DMS153 treated with DMSO at 0.1 percent for 48 hours (cell line): ENCODE measurements at regions not wholly inside any gene's neighbourhood (a gene's known extent, or its start where the extent isn't known, plus 50 kb on each side); places are given as distances from the start of the nearest gene placed in this dataset.
"Not testable (repeated sequence)": the region's sequence is repeated elsewhere in the genome, so short reads cannot be mapped to it uniquely, and the experiment has no call there.

Experiments
- DNase-seq: peaks from one replicate; lab custom pipeline; 2025; ENCODE audit not compliant: unreplicated experiment; lab: John Stamatoyannopoulos, UW

DNA sequence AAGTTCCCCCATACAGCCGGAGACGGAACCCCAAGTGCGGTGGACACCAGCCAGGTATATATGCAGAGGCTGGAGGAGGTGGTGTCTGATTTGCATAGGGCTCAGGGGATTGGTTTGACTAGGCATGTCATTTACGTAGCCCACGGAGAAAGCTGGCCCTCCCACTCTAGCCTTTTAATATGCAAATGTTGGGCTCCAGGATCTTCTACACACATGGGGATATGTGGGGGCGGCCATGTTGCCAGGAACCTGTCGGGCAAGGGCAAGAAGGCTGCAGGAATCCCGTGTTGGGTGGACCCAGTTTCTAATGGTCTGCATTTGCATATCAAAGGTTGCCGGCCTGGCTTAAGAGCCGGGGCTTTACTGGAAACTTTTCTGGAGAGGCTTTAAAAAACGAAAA is 57.4 kb downstream of the FTHL17 start:
- not testable (repeated sequence) for DNase-seq

DNA sequence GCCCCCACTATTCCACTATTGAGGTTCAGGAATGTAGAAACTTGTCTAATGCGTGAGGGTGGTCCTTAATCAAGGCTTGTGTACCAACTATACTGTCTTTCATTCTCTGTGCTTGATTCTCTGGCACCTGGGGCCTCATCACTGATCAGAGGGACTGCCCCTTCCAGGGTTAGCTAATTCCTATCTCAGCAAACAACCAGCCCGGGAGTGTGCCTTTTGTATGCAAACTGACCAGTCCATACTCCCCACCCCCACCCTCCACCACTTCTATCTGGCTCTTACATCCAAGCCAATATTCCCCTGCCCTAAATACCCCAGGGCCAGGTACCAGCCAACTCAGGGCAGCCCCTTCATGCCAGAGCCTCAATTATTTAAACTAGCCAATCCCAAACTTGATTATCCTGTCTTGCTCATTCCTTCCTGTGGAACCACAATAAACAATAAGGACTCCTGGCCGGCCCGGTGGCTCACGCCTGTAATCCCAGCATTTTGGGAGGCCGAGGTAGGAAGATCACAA is 59.3 kb downstream of the FTHL17 start:
- no peak for DNase-seq

DNA sequence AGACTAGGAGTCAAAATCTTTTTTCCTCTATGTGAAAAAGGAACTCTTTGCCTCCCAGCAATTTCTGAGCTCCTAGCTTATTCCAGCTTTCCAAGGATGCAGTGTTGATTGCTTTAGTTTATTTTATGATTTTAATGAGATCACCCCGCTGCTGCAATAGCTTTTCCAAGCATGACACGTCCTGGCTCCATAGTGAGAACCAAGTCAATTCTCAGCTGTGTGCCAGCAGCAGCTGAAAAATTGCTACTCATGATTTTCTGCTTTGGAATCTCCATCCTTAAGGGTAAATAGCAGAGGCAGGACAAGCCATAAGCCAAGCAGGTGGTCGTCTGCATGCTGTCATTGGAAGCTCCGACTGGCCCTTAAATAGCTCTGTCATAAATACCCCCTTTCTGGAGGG is 64.5 kb downstream of the FTHL17 start:
- no peak for DNase-seq

DNA sequence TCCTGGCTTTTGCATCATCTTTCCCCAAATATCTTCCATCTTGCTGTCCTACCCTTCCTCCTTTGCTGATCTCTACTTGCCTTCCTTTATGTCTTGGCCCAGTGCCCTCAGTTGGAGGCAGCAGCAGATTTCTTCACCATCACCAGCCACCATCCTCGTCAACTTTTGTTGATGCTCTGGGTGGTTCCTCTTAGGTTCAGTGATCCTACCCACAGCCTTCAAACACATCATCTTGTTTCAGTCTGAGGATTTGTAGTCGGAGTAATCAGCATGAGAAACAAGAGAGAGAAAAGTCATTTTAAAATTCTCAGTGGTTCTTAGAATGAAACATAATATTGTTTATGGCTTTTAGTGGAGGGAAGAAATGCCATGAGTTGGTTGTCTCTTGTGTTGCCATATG is 65.8 kb downstream of the FTHL17 start:
- no peak for DNase-seq

DNA sequence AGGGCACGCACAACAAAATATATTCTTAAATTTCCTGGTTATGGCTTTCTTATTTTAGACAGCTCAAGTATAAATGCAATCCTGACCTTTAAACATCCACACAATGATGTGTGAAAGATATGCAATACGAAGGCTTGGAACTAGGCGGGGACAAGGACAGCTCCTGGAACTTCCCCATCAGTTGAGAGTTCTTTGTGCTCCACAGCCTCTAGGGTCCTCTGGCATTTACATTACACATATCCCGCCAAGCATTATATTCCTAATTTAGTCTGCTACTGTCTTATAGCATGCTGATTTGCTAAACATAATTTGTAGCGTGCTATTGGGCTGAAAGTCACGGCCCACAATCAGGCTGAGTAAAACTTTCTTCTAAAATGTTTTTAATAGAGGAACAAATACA is 74.4 kb downstream of the FTHL17 start:
- DNase-seq, result no peak

DNA sequence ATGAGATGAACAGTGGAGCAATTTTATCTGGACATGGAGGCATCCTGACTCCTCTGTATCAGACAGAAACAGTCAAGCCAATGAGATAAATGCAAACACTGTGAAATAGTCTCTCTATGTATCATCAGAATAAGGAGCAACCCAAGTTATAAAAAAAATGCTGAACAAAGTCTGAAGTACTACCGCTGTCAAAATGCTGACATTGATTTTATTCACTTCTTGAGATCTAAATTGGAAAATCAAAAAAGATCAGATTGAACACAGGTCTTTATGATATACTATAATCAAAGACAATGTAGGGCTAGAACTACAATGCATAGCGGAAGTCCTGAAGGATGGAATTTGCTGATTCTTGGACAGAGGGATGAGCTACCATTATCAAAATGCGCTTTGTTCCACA is 76.1 kb downstream of the FTHL17 start:
- DNase-seq, result no peak

DNA sequence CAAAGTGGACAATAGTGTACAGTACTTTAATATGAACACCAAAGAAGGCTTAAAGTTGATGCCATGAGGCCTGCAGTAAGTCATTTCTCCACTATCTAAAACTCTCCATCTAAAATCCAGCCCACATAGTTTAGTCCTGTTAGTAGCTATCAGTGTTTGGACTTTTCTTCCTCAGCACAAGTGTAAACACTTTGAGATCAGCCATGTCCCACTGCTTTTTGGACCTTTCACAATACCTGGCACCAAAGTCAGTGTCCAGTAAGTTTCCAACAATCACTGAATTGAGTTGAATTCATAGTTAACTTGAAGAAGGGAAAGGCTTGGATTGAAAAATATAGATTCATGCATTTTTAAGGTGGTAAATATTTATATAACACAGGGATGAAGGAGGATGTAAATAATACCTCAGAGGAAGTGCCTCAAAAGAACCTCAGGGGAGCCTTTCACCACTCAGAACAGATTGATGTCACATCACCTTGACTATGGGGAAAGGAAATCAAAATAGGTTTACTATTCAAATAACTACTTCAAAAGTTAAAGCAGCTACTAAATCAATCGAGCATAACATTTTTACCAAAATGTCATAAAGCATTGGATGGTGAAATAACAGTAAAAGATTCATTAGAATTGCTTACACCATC is 76.7 kb downstream of the FTHL17 start:
- DNase-seq, result no peak

DNA sequence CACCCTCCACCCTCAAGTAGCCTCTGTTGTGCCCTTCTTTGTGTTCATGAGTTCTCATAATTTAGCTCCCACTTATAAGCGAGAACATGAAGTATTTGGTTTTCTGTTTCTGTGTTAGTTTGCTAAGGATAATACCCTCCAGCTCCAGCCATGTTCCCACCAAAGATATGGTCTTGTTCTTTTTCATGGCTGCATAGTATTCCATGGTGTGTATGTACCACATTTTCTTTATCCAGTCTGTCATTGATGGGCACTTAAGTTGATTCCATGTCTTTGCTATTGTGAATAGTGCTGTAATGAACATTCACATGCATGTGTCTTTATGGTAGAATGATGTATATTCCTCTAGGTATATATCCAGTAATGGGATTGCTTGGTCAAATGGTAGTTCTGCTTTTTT is 77.8 kb downstream of the FTHL17 start:
- DNase-seq, result not testable (repeated sequence)

DNA sequence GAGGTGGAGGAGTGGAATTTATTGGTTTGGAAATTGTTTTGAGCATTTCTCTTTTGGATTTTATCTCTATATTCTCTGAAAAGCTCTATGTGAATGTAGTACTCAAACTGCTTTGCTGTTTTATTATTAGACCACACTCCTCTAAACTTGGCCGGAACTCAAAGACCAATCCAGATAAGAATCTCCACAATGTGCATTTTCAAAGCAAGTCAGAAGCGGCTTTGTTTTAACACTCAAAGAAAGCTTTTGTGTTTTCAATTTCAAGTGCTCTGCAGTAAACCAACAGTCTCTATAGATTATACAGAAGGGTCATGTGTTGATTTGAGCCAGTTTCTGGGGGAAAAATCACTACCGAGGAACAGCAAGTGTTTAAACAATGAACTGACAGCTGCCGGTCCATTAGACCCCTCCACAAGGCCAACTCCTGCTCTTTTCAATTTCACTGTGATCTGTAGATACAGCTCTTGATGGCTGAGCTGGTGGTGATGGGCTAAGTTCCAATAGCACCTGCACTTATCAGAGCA is 79.4 kb downstream of the FTHL17 start:
- DNase-seq, result peak; percentile 68

DNA sequence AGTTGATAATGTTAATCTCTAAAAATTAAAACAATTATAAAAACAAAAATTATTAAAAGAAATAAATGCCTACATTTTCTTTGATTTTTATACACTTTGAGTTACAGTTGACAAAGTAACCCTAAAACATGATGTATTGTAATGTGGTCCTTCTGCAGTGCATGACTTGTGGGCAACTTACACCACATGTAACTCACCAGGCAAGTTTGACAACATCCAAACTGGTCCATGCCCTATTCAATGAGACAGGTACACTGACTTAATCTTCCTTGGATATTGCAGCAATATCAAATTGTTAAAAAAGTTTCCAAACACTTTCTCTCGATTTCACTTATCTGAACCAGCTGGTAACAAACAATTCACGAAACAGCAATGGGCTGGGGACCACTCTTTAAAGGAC is 81.5 kb downstream of the FTHL17 start:
- no peak for DNase-seq

DNA sequence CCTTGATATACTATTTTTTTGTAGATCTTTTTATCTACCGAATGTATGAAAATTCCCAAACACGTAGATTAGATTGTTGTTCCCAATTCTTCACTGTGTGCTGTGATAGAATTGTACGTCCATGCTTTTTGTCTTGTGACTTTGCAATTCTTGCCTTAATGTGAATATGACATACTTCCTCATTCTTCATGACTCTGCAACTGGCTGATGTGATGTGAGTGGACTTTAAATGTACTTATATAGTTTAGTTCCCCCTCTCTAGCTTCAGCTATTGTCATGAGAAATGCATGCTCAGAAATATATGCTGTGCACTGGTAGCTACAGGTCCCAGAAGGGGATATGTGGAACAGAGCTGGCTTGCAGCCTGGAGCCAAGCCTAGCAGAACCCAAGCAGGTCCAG is 89.4 kb downstream of the FTHL17 start:
- DNase-seq, result no peak

DNA sequence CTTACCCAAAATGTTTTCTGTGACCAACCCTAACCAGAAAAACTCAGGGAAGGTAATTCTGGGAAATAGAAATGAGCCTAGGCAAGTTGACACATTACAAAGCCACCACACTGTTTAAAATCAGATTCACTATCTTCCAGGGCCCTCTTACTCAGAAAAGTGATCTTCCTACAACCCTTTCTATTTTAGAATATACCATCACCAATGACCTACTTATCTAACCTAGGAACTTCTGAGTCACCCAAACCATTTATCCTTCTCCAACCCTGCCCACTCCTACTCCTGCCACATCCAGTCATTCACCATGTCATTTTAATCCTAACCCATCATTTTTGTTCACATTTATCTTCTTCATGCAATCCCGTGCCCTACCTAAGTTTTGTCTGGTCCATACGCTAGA is 89.9 kb downstream of the FTHL17 start:
- DNase-seq, result no peak

DNA sequence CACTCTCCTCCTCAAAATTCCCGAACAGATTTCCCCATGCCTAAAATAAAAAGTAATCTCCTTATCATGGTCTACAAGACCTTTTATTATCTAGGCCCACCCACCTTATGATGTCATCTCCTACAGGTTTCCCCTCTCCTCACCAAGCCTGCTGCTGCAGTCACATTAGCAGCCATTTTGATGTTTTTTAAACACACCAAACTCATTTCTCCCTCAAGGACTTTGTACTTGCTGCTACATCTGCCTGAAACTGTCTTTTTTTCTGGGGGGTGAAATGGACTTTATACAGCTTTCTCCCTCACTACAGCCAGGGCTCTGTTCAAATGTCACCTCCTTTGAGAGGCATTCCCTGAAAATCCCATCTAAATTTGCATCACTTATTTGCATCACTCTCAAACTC is 90.2 kb upstream of the TAB3 start:
- DNase-seq, result no peak

DNA sequence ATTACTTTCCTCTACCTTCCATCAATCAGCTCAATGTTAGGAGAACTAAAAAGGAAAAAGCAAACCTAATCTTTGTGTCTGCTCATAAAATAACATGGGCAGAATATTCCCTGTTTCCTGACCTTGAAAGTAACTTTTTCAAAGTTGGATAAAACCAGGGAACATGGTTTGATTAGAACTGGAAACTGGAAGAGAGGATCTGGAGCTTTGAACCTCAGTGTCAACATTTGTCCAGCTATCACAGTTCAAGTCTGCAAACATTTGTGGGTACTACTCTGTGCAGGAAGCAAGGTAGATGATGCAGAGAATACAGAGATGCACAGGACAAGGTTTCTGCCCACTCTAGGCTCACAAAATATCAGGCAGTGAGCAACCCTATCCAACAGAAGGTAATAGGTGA is 86.4 kb upstream of the TAB3 start:
- DNase-seq, result no peak

DNA sequence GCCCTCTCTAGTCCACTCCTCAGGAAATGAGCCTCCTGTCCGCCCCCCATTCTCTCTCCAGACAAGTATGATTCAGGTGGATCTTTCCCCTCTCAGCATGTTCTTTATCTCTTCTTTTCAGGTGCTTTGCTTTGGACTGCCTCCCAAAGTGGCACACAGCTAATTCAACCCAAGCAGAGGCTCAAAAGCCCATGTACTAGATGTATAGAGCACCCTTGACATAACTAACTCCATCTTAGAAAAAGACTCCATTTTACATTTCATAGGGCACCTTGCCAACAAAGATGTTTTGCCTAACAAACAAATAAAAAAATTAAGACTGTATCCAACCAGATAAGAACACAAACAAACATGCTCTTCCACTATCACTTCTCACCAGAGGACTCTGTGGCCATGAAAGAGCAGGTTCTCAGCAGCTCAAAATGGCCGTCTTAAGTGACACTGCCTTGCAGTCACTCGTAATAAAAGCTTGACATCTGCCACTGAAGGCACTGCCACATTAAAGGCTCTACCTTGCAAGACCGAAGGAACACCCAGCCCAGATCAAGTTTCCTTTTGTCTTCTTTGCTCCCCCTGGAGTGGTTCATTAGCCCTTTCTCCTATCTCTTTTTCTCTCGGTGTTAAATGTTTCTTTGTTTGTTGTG is 84.9 kb upstream of the TAB3 start:
- no peak for DNase-seq

DNA sequence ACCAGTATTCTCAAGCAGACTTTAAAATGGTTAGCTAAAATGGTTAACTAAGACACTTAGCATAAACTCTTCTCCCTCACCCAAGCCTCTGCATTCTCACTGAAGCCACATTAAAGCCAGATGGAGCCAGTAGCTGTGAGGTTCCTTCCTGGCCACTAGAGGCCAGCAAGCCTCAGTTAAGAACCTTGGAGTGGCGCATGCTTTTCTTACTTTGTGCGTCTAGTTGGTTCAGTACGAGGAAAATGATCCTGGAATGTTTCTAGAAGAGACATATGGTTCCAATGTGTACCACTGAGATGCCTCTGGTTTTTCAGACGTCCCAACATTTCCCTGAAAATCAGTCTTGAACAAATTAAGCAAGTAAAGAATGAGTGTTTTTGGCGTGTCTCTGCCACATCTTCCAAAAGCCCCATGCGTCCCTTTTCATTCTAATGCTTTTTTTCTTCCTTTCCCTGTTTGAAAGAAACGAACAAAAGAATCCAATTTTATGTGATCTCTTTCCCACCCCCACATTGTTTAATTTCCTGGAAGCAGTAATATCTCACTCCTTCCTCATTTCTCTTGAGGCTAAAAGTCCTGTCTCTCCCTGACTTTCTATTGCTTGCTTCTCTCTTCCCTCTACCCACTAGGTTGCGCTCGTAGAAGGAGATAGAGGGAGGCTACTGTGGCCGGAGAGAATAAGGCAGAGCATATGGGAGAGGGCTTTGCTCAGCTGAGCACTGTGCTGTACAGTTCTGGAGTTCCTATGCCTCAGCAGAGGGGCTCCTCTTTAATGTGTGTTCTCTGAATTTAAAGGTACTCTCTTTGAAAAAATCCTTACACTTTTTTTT is 82.9 kb upstream of the TAB3 start:
- no peak for DNase-seq

DNA sequence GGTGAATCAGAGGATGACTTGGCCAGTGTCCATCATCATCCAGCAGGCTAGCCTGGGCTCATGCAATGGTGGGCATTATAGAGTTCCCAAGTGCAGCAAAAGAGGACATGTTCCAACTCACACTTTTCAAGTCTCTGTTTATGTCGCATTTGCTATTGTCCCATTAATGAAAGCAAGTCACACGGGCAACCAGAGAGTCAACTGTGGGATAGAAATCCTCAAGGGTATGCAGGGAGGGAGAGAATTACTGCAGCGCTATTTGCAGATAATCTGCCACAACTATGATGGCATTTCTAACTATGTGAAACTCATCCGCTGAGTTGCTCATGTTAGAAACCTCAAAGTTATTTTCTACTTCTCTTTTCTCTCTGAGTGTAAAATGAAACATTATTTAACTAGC is 78.5 kb upstream of the TAB3 start:
- no peak for DNase-seq

DNA sequence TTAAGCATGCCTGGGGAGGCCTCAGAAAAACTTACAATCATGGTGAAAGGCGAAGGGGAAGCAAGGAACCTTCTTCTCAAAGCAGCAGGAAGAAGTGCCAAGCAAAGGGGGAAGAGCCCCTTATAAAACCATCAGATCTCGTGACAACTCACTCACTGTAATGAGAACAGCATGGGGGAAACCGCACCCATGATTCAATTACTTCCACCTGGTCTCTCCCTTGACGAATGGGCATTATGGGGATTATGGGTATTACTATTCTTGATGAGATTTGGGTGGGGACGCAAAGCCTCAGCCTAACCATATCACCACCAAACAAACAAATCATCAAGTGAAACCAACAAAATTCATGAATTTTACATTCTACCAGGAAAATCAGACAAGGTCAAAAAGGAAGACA is 76.7 kb upstream of the TAB3 start:
- no peak for DNase-seq

DNA sequence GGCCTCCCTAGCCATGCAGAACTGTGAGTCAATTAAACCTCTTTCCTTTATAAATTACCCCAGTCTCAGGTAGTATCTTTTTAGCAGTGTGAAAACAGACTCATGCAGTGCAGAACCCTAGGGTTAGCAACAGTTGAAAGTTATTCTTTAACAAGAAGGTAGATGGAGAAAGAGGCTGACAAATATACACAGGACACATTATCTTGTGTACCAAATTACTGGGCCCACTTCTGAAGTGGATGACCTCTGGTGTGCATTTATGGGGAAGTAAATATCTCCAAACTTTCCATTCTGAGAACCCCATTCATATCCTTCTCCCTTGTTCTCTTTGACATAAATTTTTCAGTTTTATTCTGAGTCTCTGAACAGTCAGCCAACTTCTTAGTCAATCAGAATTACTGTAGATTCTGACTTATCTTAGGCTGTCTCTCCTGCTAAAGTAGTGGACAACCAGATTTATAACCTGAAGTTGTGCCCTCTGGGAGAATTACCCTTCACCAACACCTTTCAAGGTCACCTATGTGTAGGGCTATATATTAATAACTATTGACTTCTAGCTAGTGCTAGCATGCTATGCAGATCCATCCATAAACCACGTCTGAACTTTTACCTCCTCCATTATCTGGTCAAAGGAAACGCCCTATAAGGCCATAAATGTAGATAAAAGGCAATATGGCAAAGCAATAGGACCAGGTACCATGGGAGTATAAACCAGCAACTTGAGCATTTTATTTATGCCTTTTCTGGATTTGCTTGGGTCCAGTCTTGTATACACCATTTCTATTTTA is 72.5 kb upstream of the TAB3 start:
- no peak for DNase-seq

DNA sequence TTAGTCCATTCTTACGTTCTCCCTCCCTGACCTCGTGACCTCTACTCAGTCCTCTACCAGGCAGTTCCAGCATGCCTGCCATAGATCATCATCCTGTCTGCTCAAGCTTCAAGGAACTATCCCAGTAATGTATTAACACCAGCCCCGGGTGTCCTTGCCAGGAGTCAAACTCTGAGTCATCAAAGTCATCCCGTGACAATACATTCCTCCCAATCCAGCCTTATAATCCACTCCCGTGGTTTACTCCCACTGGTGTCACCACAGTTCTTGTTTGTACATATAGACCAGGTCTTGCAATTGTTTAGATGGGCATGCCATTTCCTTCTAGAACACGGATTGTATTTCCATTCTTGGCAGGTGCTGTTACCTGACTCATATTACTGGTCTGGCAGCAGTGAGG is 68.7 kb upstream of the TAB3 start:
- no peak for DNase-seq

DNA sequence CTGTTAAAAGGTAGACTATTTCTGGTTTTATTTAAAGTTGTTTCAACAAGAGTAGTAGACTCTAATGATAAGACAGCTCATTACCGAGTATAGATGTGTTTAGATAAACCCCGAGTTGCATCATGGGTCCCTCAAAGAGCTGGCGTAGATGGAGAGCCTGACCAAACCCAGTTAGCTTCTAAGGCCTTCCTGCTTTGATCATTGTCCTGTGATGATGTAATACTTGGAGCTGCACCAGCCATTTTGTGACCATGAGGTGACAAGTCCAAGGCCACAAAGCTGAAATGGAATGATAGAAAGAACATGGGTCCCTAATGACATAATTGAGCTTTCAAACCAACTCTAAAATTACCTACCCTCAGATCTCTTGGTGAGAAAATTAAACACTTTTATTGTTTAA is 66.6 kb upstream of the TAB3 start:
- DNase-seq, result no peak
